AG04449 (cell line): ENCODE measurements at regions not wholly inside any gene's neighbourhood (a gene's known extent, or its start where the extent isn't known, plus 50 kb on each side); places are given as distances from the start of the nearest gene placed in this dataset.

Experiments
- CTCF ChIA-PET: fragments of 350-600 bp; formaldehyde crosslinking; extraction: SDS; loops from one replicate; lab custom pipeline; 2021; ENCODE audit warnings: antibody characterized with exemption; lab: Yijun Ruan, JAX
- POLR2A ChIA-PET: fragments of 400-600, 350-600 bp; formaldehyde crosslinking; extraction: SDS; loops from one replicate; lab custom pipeline; 2020; ENCODE audit warnings: antibody characterized with exemption, inconsistent platforms; lab: Yijun Ruan, JAX
- DNase-seq: peaks from one replicate; pipeline ENCODE4 v3.0.0-alpha.2; 2010; ENCODE audit warnings: low read depth, low spot score
- H3K4me3 ChIP-seq: 2 replicates; pipeline ENCODE4 v1.5.1; 2011; ENCODE audit warnings: low read depth, mild to moderate bottlenecking, control low read depth, low read length
- TF ChIP-seq, protein P1 (sequence below): IDR thresholded peaks from one replicate; pipeline ENCODE4 v1.5.1; 2011; ENCODE audit warnings: mild to moderate bottlenecking, moderate library complexity, low read length, control low read depth, inconsistent platforms; ENCODE audit not compliant: insufficient read depth; ENCODE audit errors: missing control alignments

DNA sequence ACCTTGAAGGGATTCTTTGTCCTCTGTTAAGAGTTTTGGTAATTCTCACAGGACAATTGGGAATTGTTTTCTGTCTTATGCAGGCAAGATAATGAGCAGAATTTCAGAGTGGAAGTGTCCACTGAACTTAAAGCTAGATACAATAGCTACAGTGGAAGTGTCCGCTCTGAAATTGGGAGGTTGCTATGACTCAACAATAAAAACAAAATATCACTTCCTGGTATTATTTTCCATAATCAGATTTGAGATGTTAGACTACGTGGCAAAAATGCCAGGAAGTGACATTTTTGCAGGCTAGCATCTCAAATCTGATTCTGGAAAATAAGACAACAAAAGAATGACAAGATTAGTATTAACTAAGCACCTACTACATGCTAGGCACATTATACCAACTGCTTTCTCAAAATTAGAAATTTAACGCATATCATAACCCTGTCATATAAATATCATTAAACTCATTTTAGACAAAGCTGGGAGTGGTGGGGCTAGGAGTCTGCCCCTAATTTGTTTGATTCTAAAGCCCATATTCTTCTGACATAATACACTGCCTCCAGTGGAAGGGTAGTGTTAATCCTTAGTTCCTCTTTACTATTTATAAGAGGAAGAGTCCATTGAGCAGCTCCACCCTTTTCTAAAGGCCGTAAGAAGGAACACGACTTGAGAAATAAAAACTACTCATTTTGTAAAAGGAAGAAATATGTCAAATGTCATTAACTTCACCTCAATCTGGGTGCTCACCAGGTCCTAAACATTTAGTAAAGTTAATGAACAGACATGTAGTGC is 266.9 kb upstream of the STT3B start:
- ChIA-PET CTCF (interaction anchor here (1.5 kb wide), 1 partner anchor 13 kb away, joined by 5 read pairs; no protein-coding TSS in a partner anchor), POLR2A (no interaction called here)
- DNase-seq = no peak
- TF ChIP-seq, protein P1, sequence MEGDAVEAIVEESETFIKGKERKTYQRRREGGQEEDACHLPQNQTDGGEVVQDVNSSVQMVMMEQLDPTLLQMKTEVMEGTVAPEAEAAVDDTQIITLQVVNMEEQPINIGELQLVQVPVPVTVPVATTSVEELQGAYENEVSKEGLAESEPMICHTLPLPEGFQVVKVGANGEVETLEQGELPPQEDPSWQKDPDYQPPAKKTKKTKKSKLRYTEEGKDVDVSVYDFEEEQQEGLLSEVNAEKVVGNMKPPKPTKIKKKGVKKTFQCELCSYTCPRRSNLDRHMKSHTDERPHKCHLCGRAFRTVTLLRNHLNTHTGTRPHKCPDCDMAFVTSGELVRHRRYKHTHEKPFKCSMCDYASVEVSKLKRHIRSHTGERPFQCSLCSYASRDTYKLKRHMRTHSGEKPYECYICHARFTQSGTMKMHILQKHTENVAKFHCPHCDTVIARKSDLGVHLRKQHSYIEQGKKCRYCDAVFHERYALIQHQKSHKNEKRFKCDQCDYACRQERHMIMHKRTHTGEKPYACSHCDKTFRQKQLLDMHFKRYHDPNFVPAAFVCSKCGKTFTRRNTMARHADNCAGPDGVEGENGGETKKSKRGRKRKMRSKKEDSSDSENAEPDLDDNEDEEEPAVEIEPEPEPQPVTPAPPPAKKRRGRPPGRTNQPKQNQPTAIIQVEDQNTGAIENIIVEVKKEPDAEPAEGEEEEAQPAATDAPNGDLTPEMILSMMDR = no peak
- no peak overlapping the region for H3K4me3 ChIP-seq

DNA sequence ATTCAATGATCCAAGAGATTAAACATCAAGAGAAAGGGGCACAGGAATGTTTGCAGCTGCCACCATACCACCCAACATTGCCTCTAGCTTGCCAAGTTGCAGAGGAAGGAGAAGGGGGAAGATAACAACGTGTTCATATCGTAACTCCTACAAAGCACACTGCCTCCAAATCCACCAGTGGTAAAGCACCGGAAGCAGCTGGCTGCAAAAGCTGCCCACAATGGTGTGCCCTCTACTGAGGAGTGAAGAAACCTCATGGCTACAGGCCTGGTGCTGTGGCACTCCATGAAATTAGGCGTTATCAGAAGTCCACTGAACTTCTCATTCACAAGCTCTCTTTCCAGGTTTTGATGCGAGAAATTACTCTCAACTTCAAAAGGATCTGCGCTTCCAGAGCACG is 263.9 kb upstream of the STT3B start:
- POLR2A ChIA-PET = no interaction called here
- CTCF ChIA-PET = no interaction called here
- TF ChIP-seq, protein P1 = no peak
- no peak overlapping the region for H3K4me3 ChIP-seq
- DNase-seq = no peak

DNA sequence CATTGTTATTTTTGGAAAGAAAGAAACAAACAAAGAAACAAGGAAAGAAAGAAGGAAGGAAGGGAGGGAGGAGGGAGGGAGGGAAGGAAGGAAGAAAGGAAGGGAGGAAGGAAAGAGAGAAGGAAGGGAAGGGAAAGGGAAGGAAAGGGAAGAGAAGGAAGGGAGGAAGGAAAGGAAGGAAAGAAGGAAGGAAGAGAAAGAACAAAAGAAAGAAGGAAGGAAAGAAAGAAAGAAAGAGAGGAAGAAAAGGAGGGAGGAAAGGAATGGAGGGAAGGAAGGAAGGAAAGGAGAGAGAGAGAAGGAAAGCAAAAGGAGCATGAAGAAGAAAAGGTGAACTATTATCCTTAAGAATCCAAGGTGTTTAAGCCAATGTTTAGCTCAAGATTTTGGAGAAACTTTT is 262.7 kb upstream of the STT3B start:
- TF ChIP-seq, protein P1 = no peak

DNA sequence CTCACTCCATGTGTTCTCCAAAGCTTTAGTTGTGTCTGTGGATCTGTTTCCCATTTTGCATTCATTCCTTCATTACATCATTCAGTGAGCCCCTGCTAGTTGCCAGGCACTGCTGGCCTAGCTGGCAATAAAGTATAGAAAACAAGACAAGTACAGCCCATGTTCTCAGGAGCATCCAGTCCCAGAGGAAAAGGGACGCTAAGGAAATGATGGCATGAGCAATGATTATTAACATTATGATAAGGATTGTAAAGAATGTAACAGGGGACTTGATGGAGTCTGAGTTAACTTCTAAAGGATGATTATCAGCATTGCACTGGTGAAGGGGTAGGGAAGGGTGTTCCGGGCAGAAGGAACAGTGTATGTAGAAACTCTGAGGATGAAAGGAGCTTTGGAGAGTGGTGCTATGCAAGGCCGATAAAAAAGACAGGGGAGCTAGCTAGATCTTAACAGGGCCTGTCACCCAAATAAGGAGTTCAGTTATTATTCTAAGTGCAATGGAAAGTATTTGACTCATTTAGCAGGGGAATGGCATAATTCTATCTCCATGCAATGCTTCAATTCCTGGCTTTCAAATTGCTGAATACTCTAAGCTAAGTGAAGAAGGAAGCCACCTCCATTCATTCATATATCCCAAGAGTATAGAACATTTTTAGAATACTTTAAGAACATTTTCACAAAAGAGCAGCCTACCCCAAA is 258.2 kb upstream of the STT3B start:
- no peak overlapping the region for H3K4me3 ChIP-seq
- DNase-seq = no peak
- ChIA-PET POLR2A (no interaction called here), CTCF (no interaction called here)
- TF ChIP-seq, protein P1 = no peak

More for the DNA sequence above, 262.7 kb upstream of the STT3B start:
- no peak for DNase-seq
- H3K4me3 ChIP-seq = no peak overlapping the region
- ChIA-PET POLR2A (no interaction called here), CTCF (no interaction called here)

DNA sequence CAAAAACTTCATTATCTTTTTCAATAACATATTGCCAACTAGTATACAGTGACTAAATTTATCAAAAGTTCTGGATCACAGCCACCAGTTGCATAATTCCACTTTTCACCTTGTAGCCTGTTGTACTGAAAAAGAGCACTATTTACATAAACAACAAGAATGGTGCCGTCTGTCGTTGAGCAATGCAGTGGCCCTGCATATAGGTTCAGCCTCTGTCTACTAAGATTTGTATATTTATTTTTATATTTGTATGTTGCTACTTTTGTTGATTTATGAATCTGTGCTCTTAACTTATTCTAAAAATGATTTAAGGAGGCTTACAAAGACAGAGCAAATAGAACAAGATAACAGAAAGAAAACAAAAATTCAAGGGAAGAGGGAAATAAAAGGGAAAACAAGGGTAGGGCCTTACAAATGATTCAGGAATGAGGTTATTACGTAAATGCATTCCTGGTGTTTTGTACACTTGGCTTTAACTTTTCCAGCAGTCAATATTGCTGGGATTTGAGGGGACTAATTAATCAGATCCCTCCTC is 257.6 kb upstream of the STT3B start:
- CTCF ChIA-PET = no interaction called here
- POLR2A ChIA-PET = no interaction called here
- no peak for DNase-seq
- no peak overlapping the region for H3K4me3 ChIP-seq
- TF ChIP-seq, protein P1 = no peak

DNA sequence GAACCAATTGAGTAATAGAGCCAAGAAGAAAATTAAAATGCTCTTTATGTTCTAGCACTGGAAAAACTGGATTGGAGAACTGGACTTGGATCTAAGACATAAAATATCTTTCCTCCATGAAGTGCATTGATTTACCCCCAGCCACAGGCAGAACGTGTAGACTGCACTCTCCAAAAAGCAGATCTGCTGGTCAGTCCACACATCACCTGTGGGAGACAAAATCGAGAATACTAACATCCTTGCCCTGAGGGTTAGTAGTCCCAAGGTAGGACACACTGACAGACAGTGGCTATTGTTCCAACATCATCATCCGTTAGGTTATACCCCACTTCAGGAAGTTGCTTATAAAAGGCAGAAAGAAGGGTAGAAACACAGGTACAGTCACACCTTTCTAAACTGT is 257.1 kb upstream of the STT3B start:
- ChIA-PET CTCF (no interaction called here), POLR2A (no interaction called here)
- TF ChIP-seq, protein P1 = no peak
- DNase-seq = no peak
- no peak overlapping the region for H3K4me3 ChIP-seq
